A549 (cell line): ENCODE measurements at regions not wholly inside any gene's neighbourhood (a gene's known extent, or its start where the extent isn't known, plus 50 kb on each side); places are given as distances from the start of the nearest gene placed in this dataset.

Experiments used
- CTCF ChIP-seq: fragments of >200 bp; sonication (Bioruptor Twin); formaldehyde crosslinking; IDR thresholded peaks from 3 replicates; pipeline ENCODE4 v1.5.1; 2016
- EP300 ChIP-seq, 2 experiments: fragments of >200 bp; sonication (Bioruptor Twin); formaldehyde crosslinking; IDR thresholded peaks; 2 replicates in 1 of 2; 3 replicates in 1 of 2; pipeline ENCODE4 v1.6.1; 2016 to 2017
- HEYL ChIP-seq: fragments of 250-450 bp; sonication (Bioruptor Pico); IDR thresholded peaks from 2 replicates; pipeline ENCODE4 v1.8.0; 2021; ENCODE audit warnings: mild to moderate bottlenecking, moderate library complexity
- JUN ChIP-seq, 2 experiments: fragments of >200 bp; sonication (Bioruptor Twin); formaldehyde crosslinking; IDR thresholded peaks; 2 replicates in 1 of 2; 3 replicates in 1 of 2; pipeline ENCODE4 v1.6.1; 2016 to 2017
- KDM1A ChIP-seq: fragments of 200-600 bp; sonication (generic); IDR thresholded peaks from 2 replicates; pipeline ENCODE4 v1.6.1; 2016; ENCODE audit warnings: low read depth, mild to moderate bottlenecking
- MYC ChIP-seq: IDR thresholded peaks from 2 replicates; pipeline ENCODE4 v1.6.1; 2012; ENCODE audit warnings: mild to moderate bottlenecking, inconsistent platforms, low read length, improper control_type of control experiment, borderline replicate concordance
- NPAS2 ChIP-seq: fragments of 250-450 bp; sonication (Bioruptor Pico); IDR thresholded peaks from 2 replicates; pipeline ENCODE4 v1.8.0; 2022; ENCODE audit warnings: mild to moderate bottlenecking, moderate library complexity, borderline replicate concordance
- PHF8 ChIP-seq: fragments of 200-600 bp; sonication (generic); IDR thresholded peaks from 2 replicates; pipeline ENCODE4 v1.6.1; 2016; ENCODE audit warnings: low read depth, mild to moderate bottlenecking, antibody characterized with exemption, moderate library complexity, borderline replicate concordance
- POLR2A ChIP-seq: IDR thresholded peaks from 2 replicates; pipeline ENCODE4 v1.6.1; 2012; ENCODE audit warnings: mild to moderate bottlenecking, low read length
- POLR2AphosphoS2 ChIP-seq: conservative IDR thresholded peaks from 2 replicates; pipeline ENCODE4 v1.6.1; 2012; ENCODE audit warnings: low read length, improper control_type of control experiment, inconsistent platforms
- REST ChIP-seq: fragments of 200-600 bp; sonication (generic); IDR thresholded peaks from 2 replicates; pipeline ENCODE4 v1.6.1; 2016; ENCODE audit warnings: antibody characterized with exemption, mild to moderate bottlenecking, moderate library complexity
- RFX5 ChIP-seq: fragments of 450-650 bp; IDR thresholded peaks from 2 replicates; pipeline ENCODE4 v1.7.1; 2014; ENCODE audit warnings: antibody characterized with exemption, mild to moderate bottlenecking, moderate library complexity
- ZFP36 ChIP-seq: fragments of 450-650 bp; IDR thresholded peaks from 2 replicates; pipeline ENCODE4 v1.6.1; 2014; ENCODE audit warnings: borderline replicate concordance; ENCODE audit not compliant: partially characterized antibody
- TF ChIP-seq, protein P1 (sequence below): fragments of 250-450 bp; sonication (Bioruptor Pico); IDR thresholded peaks from 2 replicates; pipeline ENCODE4 v1.5.0; 2021; ENCODE audit warnings: mild to moderate bottlenecking, moderate library complexity, borderline replicate concordance

DNA sequence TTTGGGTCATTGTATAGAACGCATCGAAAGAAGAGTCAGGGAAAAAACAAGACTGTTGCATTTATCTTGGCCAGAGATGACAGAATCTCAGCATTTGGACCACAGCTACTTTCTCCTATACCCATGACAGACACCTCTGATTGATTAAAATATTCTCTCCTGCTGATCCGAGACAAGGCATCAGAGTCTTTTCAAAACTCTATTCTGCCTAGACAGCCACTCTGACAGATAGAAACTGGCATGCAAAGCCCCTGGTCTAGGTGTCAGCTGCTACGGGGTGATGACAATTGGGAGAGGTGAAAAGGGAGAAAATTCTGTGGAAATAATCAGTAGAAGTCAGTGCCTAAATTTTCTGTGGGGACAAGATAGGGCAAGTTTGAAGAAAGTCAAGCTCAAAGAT, 152.2 kb downstream of the PIK3R1 start:
- TF ChIP-seq CTCF (no peak), JUN (IDR thresholded peaks at IDR 0.05) (no peak), ZFP36 (no peak), RFX5 (no peak), REST (no peak), PHF8 (no peak), POLR2AphosphoS2 (no peak), NPAS2 (CRISPR knock-in tag) (no peak), MYC (no peak), EP300 (IDR thresholded peaks at IDR 0.05) (no peak), KDM1A (no peak), POLR2A (no peak), HEYL (CRISPR knock-in tag) (no peak)
- TF ChIP-seq, protein P1, sequence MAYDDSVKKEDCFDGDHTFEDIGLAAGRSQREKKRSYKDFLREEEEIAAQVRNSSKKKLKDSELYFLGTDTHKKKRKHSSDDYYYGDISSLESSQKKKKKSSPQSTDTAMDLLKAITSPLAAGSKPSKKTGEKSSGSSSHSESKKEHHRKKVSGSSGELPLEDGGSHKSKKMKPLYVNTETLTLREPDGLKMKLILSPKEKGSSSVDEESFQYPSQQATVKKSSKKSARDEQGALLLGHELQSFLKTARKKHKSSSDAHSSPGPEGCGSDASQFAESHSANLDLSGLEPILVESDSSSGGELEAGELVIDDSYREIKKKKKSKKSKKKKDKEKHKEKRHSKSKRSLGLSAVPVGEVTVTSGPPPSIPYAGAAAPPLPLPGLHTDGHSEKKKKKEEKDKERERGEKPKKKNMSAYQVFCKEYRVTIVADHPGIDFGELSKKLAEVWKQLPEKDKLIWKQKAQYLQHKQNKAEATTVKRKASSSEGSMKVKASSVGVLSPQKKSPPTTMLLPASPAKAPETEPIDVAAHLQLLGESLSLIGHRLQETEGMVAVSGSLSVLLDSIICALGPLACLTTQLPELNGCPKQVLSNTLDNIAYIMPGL (CRISPR knock-in tag): no peak
